T-helper 22 cell (primary cell): ENCODE measurements at regions not wholly inside any gene's neighbourhood (a gene's known extent, or its start where the extent isn't known, plus 50 kb on each side); places are given as distances from the start of the nearest gene placed in this dataset.
"Not testable (repeated sequence)": the region's sequence is repeated elsewhere in the genome, so short reads cannot be mapped to it uniquely, and the experiment has no call there.

Source experiments
- DNase-seq: peaks from one replicate; pipeline ENCODE4 v3.0.0-alpha.2; 2020; ENCODE audit warnings: low read depth

DNA sequence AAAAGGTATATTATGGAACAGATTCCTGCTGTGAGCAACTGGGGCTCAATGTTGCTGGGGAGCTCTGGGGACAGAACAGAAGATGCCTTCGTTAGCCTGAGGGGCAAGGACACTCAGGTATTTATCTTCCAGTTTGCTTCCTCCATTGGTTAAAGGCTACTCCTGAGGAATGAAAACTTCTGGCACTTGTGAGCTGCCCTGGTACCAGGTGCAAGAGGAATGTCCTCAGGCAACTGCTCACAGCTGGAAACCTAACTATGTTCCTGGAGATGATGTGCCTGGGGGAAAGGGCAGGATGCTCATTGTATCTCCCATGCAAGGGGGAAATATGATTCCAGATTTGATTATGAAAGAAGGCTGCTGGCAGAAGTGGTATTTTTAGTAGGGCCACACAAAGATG lies 54.0 kb upstream of the BBX start:
- no peak for DNase-seq

- not testable (repeated sequence) for DNase-seq
Observed at GRCh38 chr3:107470496-107470895, 52.3 kb upstream of the BBX start.
